HG02763 (cell line): ENCODE measurements at regions not wholly inside any gene's neighbourhood (a gene's known extent, or its start where the extent isn't known, plus 50 kb on each side); places are given as distances from the start of the nearest gene placed in this dataset.
"Not testable (repeated sequence)": the region's sequence is repeated elsewhere in the genome, so short reads cannot be mapped to it uniquely, and the experiment has no call there.

Experiments
- ATAC-seq: cut with Tn5 transposase; IDR thresholded peaks from one replicate; pipeline ENCODE4 v1.9.1; 2021; ENCODE audit warnings: mild to moderate bottlenecking, moderate library complexity; ENCODE audit not compliant: unreplicated experiment

- ATAC-seq = no peak
Measured at GRCh38 chr1:212495766-212496494, 63.2 kb downstream of the NENF start.

DNA sequence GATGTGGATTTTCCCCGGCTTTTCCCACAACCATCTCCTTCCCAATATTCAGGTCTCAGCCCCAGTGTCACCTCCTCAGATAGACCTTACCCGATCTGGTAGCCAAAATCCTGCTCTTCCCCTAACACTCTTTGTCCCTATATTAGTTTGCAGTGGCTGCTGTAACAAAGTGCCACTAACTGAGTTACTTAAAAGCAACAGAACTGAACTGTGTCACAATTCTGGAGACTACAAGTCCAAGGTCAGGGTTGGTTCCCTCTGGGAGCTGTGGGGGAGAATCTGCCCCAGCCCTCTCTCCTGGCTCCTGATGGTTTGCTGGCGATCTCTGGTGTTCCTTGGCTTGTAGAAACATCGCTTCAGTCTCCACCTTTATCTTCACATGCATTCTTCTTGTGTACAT lies 64.0 kb downstream of the NENF start:
- no peak for ATAC-seq

DNA sequence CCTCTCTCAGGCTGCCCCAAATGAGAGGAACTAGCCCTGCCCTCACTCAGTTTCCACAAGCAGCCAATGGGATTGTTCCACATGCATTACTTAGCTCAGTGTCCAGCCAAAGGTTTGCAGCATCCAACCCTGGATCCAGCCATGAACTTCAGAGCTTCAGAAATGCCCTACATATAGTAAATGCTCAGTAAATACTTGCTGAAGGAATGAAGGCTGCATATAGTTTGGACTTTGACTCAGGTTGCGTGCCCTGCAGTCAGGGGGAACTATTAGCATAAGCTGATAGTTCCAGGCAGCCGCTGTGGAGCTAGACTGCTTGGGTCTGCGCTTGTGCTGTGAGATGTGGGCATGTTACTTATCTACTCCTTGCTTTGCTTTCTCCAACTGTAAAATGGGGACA lies 64.8 kb downstream of the NENF start:
- no peak for ATAC-seq

GRCh38 chr1:212498283-212499040 lies 65.7 kb downstream of the NENF start:
- no peak for ATAC-seq

DNA sequence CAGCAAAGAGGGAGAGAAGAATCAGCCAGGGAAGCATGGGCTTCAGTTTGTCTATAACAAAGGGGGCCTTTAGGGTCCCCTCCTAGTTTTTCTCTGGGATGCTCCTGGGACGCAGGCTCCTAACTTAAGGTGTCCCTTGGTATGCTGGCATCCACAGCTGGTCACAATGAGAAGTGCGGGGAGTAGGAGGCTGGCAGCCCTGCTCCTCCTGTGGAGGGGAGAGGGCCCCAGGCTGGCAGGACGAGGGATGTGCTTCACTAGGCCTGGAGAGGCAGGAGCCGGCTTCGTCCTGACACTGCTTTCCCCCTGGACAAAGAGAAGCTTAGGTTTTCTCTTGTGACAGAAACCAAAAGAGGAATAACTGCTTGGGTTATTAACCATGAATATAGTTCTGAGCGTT lies 67.6 kb downstream of the NENF start:
- no peak for ATAC-seq

DNA sequence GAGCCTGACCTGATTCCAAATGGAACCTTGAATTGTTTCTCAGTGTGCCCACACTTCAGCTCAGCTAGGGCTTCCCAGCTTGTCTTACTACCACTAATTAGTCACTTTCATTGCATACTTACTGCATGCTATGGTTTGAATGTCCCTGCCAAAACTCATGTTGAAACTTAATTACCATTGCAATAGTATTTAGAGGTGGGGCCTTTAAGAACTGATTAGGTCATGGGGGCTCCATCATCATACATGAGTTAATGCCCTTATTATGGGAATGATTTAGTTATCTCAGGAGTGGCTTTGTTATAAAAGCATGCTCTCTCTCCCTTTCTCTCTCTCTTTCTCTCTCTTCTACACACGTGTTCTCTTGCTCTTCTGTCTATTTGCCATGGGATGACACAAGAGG lies 68.3 kb downstream of the NENF start:
- ATAC-seq = no peak

GRCh38 chr1:212503714-212504113 lies 71.0 kb downstream of the NENF start:
- no peak for ATAC-seq

GRCh38 chr1:212504171-212504803 lies 71.6 kb downstream of the NENF start:
- no peak for ATAC-seq

- ATAC-seq = no peak
Measured at GRCh38 chr1:212506666-212507065, 73.9 kb downstream of the NENF start.

GRCh38 chr1:212507369-212507768 lies 74.6 kb downstream of the NENF start:
- no peak for ATAC-seq

DNA sequence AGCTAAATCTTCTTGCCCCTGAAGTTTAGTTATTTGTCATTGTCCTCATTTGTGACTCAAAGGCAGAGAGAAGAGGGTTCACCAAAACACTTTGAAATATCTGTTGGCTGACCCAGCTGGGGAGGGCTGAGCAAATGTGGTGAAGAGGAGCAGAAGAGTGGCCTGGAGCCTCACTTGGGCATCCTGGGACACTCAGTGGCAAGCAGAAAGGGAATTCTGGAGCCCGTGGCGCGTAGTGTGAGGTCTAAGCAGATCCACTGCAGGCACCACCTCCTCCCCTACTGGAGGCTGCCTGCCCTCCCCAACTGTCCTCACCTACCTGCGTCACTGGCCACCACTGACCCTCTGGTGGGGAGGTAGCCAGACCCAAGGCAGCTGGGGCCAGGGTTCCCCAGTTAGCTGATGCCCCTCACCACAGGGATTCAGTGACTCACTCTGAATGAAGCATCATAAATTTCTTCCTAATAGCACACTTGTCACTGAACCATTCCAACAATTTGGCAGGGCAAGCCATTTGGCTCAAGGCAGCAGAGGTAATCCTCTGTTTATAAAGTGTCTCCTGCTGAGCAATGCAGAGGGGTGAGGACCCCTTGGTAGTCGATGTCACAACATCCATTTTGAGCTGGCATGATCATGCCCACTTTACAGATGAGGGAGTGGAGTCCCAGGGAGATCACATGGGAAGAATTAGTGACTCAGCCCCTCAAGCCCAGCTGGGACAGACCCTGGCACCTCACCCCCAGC lies 80.3 kb downstream of the NENF start:
- ATAC-seq = no peak

DNA sequence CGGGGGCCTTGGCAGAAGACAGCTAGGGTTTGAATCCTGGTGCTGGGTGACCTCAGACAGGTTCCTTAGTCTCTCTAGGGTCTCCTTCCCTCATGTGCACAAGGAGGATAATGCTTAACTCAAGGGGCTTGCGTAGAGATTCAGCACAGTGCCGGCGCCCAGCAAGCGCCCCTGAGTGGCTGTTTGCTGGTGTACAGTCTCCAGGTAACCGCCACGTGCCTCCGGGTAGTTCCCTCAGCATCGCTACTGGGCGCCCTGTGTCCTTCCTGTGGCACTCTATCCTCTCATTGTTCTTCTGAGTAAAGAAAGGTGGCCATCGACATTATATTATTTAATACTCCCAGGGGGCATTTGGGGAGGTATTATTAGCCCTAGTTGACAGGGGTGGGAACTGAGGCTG lies 80.9 kb downstream of the NENF start:
- no peak for ATAC-seq

DNA sequence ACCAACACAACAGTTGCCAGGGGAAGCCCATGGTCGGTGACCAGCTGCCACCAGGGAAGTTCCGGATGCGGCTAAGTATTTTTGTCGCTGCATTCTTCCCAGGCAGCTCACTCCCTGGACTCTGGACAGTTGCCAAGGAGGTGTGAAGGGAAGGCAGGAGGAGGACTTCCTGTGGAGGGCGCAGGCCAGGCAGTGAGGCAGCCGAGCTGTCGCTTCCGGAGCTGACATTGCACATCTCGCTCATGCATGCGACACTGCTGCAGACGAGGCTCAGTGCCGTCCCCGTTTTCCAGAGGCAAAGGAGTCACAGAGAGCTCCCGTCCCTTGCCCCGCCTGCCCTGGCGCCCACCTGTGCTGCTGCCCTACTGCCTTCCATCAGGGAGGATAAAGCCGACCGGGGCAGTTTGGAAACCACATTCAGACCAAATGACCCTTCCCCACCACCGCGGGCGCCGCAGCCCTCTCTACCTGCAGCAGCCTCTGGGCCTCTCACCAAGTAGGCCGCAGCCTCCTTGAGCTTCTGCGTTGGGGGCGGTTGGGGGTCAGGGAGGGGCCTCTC lies 81.4 kb downstream of the NENF start:
- no peak for ATAC-seq

DNA sequence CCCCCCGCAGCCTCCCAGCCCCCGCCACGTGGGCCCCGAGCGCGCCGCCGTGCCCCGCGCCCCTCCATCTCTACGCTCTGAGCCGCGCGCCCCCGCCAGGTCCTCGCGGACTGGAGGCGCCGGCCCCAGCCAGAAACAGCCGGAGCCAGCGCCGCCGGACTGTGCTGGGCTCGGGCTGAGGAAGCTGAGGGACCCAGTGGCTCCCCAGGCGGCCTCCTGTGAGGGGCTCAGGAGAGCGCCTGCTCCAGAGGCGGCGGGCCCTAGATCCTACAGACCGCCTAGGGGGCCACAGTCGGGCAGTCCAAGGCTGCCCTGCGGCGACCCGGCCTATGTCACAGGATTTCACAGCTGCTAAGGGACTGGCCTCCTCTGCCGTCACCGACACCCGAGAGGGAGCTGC lies 82.1 kb downstream of the NENF start:
- ATAC-seq = no peak

GRCh38 chr1:212515329-212515760 lies 82.6 kb downstream of the NENF start:
- no peak for ATAC-seq

GRCh38 chr1:212516012-212516411 lies 83.3 kb downstream of the NENF start:
- not testable (repeated sequence) for ATAC-seq

- ATAC-seq = no peak
Measured at GRCh38 chr1:212518188-212519054, 85.7 kb downstream of the NENF start.

DNA sequence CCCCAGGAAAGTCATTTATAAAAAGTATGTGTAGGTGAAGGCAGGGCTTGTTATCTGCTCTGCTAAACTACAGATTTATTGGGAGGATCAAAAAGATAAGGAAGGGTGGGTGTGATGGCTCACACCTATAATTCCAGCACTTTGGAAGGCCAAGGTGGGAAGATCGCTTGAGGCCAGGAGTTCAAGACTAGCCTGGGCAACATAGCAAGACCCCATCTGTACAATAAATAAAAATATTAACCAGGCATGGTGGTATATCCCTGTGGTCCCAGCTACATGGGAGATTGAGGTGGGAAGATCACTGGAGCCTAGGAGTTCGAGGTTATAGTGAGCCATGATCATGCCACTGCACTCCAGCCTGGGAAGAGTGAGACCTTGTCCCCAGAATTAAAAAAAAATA lies 86.4 kb downstream of the NENF start:
- ATAC-seq = no peak

GRCh38 chr1:212520299-212520698 lies 87.6 kb downstream of the NENF start:
- ATAC-seq = no peak

DNA sequence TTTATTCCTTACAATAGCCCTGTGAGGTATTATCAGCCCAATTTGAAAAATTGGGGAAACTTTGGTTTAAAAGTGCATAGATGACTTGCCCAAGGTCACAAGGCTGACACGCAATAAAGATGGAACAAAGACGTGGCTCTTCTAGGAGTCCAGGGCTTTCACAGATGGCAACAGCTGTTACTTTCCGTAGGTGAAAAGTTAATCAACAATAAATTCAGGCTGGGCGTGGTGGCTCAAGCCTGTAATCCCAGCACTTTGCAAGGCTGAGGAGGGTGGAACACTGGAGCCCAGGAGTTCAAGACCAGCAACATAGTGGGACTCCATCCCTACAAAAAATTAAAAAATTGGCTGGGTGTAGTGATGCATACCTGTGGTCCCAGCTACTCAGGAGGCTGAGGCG lies 87.8 kb upstream of the ATF3 start:
- ATAC-seq = no peak
